ENCODE measurements at regions not wholly inside any gene's neighbourhood (a gene's known extent, or its start where the extent isn't known, plus 50 kb on each side); places are given as distances from the start of the nearest gene placed in this dataset.

- intact Hi-C loops (cut with micrococcal nuclease; ENCODE audit: unreplicated experiment) = no loop called here
- no peak for TF ChIP-seq EZH2phosphoT487 (IDR thresholded peaks at IDR 0.05; ENCODE audit: borderline replicate concordance, low read depth, low read length)
- TF ChIP-seq, protein P1, sequence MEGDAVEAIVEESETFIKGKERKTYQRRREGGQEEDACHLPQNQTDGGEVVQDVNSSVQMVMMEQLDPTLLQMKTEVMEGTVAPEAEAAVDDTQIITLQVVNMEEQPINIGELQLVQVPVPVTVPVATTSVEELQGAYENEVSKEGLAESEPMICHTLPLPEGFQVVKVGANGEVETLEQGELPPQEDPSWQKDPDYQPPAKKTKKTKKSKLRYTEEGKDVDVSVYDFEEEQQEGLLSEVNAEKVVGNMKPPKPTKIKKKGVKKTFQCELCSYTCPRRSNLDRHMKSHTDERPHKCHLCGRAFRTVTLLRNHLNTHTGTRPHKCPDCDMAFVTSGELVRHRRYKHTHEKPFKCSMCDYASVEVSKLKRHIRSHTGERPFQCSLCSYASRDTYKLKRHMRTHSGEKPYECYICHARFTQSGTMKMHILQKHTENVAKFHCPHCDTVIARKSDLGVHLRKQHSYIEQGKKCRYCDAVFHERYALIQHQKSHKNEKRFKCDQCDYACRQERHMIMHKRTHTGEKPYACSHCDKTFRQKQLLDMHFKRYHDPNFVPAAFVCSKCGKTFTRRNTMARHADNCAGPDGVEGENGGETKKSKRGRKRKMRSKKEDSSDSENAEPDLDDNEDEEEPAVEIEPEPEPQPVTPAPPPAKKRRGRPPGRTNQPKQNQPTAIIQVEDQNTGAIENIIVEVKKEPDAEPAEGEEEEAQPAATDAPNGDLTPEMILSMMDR (conservative IDR thresholded peaks at IDR 0.05; ENCODE audit: low read length) = no peak
- no peaks in the 10 kb centered on the region for H3K79me2 ChIP-seq (ENCODE audit: insufficient read depth, low read depth, low read length)
- ChIA-PET CTCF (ENCODE audit: unreplicated experiment) (no interaction called here), POLR2A (no interaction called here)
- no TSS peak for BruUV-seq (replicated peaks)
- H3K4me2 ChIP-seq (ENCODE audit: low read length) = no peak overlapping the region
- no peaks in the 10 kb centered on the region for H3K4me1 ChIP-seq (ENCODE audit: insufficient read depth, low read length, poor library complexity, severe bottlenecking)
- H3K9me3 ChIP-seq (ENCODE audit: low read length) = no peaks in the 10 kb centered on the region
- no peak overlapping the region for H3K4me3 ChIP-seq (ENCODE audit: low read depth, low read length, poor library complexity, severe bottlenecking)
- H2AFZ ChIP-seq (ENCODE audit: low read length) = no peak overlapping the region
- no peak overlapping the region for H3K27ac ChIP-seq (ENCODE audit: low read depth, low read length, poor library complexity, severe bottlenecking)
- no peak for DNase-seq (ENCODE audit: low spot score)
- H3K36me3 ChIP-seq (ENCODE audit: insufficient read depth, low read length) = no peaks in the 10 kb centered on the region
- H3K9me2 ChIP-seq (ENCODE audit: insufficient read depth, low read length) = no peaks in the 10 kb centered on the region
- H4K20me1 ChIP-seq (ENCODE audit: insufficient read depth, low read length) = no peaks in the 10 kb centered on the region
Observed at GRCh38 chr1:239031310-239031709, 355.1 kb upstream of the CHRM3 start.

DNA sequence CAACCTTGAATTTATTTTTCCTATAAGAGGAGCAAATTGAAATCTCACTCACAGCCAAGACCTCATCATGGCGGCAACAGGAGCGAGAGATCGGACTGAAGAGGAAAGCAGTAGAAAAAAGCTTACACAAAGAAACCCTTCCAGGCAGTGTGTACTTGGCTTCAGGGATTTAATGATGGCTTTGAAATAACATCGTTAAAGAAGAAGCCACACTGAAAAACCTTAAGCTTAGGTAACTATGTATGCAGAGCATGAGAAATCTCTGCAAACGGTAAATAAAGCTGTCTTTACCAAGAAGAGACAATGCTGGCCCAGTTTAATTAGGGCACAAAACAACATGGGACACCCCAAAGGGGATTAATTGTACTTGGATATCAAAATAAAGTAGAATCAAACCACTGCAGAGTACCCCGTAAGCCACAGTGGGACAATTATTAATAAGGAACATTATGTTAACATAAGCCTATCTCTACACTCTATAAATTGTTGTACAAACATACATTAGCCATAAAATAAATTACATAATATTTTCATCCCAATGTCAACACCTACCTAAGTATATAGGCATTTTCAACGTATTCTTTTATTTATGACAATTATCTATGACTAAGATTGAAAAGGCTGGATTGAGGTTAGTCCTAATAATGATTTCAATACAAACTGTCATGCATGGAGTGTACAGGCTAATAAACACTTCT, 360.2 kb upstream of the CHRM3 start:
- Histone ChIP-seq H2AFZ (ENCODE audit: low read length) (no peak overlapping the region), H4K20me1 (ENCODE audit: insufficient read depth, low read length) (no peaks in the 10 kb centered on the region), H3K36me3 (ENCODE audit: insufficient read depth, low read length) (no peaks in the 10 kb centered on the region), H3K27ac (ENCODE audit: low read depth, low read length, poor library complexity, severe bottlenecking) (no peak overlapping the region), H3K9me2 (ENCODE audit: insufficient read depth, low read length) (no peaks in the 10 kb centered on the region), H3K4me1 (ENCODE audit: insufficient read depth, low read length, poor library complexity, severe bottlenecking) (no peaks in the 10 kb centered on the region), H3K79me2 (ENCODE audit: insufficient read depth, low read depth, low read length) (no peaks in the 10 kb centered on the region), H3K4me3 (ENCODE audit: low read depth, low read length, poor library complexity, severe bottlenecking) (no peak overlapping the region), H3K9me3 (ENCODE audit: low read length) (no peaks in the 10 kb centered on the region), H3K4me2 (ENCODE audit: low read length) (no peak overlapping the region)
- POLR2A ChIA-PET = interaction anchor here (1.1 kb wide), 1 partner anchor 262 kb away, joined by 3 read pairs; no protein-coding TSS in a partner anchor
- CTCF ChIA-PET (ENCODE audit: unreplicated experiment) = no interaction called here
- intact Hi-C loops (cut with micrococcal nuclease; ENCODE audit: unreplicated experiment) = no loop called here
- DNase-seq (ENCODE audit: low spot score) = no peak
- no TSS peak for BruUV-seq (replicated peaks)
- TF ChIP-seq, protein P1 (conservative IDR thresholded peaks at IDR 0.05; ENCODE audit: low read length) = no peak
- no peak for TF ChIP-seq EZH2phosphoT487 (IDR thresholded peaks at IDR 0.05; ENCODE audit: borderline replicate concordance, low read depth, low read length)

DNA sequence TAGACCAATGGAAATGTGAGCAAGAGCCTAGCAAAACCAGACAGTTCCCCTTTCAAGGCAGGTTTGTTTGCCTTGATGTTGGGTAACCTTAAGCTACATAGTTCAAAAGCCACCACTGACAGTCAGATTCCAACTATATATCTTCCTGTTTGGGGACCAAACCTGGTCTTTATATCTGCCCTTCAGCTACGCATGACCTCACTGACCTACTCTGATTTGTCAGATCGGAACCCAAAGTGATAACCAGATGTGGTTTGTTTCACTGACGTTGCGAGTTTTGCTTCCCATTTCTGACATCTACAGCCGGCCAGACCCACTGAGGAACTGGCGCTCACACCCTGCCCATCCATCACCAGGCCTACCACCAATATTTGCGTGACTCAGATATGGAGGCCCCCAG, 361.1 kb upstream of the CHRM3 start:
- ChIA-PET CTCF (ENCODE audit: unreplicated experiment) (no interaction called here), POLR2A (interaction anchor here (1.1 kb wide), 1 partner anchor 261 kb away, joined by 3 read pairs; no protein-coding TSS in a partner anchor)
- H3K27ac ChIP-seq (ENCODE audit: low read depth, low read length, poor library complexity, severe bottlenecking) = no peak overlapping the region
- no peaks in the 10 kb centered on the region for H3K9me3 ChIP-seq (ENCODE audit: low read length)
- H2AFZ ChIP-seq (ENCODE audit: low read length) = no peak overlapping the region
- intact Hi-C loops (cut with micrococcal nuclease; ENCODE audit: unreplicated experiment) = no loop called here
- no peaks in the 10 kb centered on the region for H3K79me2 ChIP-seq (ENCODE audit: insufficient read depth, low read depth, low read length)
- no peak overlapping the region for H3K4me2 ChIP-seq (ENCODE audit: low read length)
- TF ChIP-seq, protein P1 (conservative IDR thresholded peaks at IDR 0.05; ENCODE audit: low read length) = no peak
- H3K36me3 ChIP-seq (ENCODE audit: insufficient read depth, low read length) = no peaks in the 10 kb centered on the region
- no peak for DNase-seq (ENCODE audit: low spot score)
- no peaks in the 10 kb centered on the region for H3K9me2 ChIP-seq (ENCODE audit: insufficient read depth, low read length)
- no peaks in the 10 kb centered on the region for H3K4me1 ChIP-seq (ENCODE audit: insufficient read depth, low read length, poor library complexity, severe bottlenecking)
- no peaks in the 10 kb centered on the region for H4K20me1 ChIP-seq (ENCODE audit: insufficient read depth, low read length)
- no peak overlapping the region for H3K4me3 ChIP-seq (ENCODE audit: low read depth, low read length, poor library complexity, severe bottlenecking)
- no TSS peak for BruUV-seq (replicated peaks)

Measured in OCI-LY7 (cell line).